ENCODE measurements at regions not wholly inside any gene's neighbourhood (a gene's known extent, or its start where the extent isn't known, plus 50 kb on each side); places are given as distances from the start of the nearest gene placed in this dataset.

DNA sequence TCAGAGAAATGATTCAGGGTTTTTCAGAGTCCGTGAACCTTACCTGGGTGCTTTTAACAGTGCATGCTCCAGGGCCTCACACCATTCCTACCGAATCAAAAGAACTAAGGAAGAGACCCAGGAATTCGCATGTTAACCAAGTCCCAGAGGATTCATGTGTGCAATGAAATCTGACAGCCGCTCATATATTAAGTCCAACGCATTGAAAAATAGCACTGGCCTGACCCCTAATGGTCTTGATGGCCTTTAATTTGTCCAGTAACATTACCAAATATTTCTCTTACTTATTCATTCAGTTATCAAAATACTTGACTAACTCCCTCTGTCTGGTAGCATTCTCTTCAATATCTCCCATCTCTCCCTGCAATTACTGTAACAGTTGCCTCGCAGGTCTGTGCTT lies 55.0 kb upstream of the MARCHF11 start:
- no peak overlapping the region for H2AK5ac ChIP-seq (ENCODE audit: low read depth, low read length)
- H3K4me3 ChIP-seq (ENCODE audit: low read length in 2 of 2), result no peak overlapping the region
- no peak overlapping the region for H2AFZ ChIP-seq (ENCODE audit: low read length)
- no peak overlapping the region for H3K9ac ChIP-seq (ENCODE audit: low read depth, low read length, poor library complexity)
- no peak overlapping the region for H3K4me2 ChIP-seq (ENCODE audit: insufficient read depth, low read length, poor library complexity, severe bottlenecking)
- H3K79me1 ChIP-seq (ENCODE audit: low read depth, low read length), result no peaks in the 10 kb centered on the region
- H3K23ac ChIP-seq (ENCODE audit: low read depth, low read length, poor library complexity), result no peak overlapping the region
- no peaks in the 10 kb centered on the region for H3K36me3 ChIP-seq (replicated peaks in 1 of 2; ENCODE audit: control insufficient read depth in 2 of 2, insufficient read depth in 2 of 2, low read length in 2 of 2)
- no peak overlapping the region for H4K8ac ChIP-seq (ENCODE audit: low read depth, low read length)
- H2BK120ac ChIP-seq (ENCODE audit: low read depth, low read length), result no peak overlapping the region
- H3K14ac ChIP-seq (ENCODE audit: low read length), result no peak overlapping the region
- H2BK12ac ChIP-seq (ENCODE audit: low read length), result no peak overlapping the region
- no peak overlapping the region for H3K18ac ChIP-seq (ENCODE audit: low read length)
- no CpG with 5 or more reads among the region's 6 CpGs for WGBS, 2 donors (ENCODE audit: extremely low coverage in 2 of 2, insufficient read length in 2 of 2, insufficient replicate concordance in 1 of 2)
- no peak overlapping the region for H2BK5ac ChIP-seq (ENCODE audit: low read length)
- H3K9me3 ChIP-seq (replicated peaks in 1 of 2; ENCODE audit: control insufficient read depth in 2 of 2, insufficient read depth in 1 of 2, low read depth in 1 of 2, low read length in 2 of 2), result no peaks in the 10 kb centered on the region
- no peak overlapping the region for H3K27ac ChIP-seq (replicated peaks; ENCODE audit: low read length)
- no peaks in the 10 kb centered on the region for H3K4me1 ChIP-seq (ENCODE audit: control insufficient read depth in 2 of 2, insufficient read depth in 1 of 2, low read depth in 1 of 2, low read length in 2 of 2)
- no peak for DNase-seq (ENCODE audit: low spot score)
- no peak overlapping the region for H3K4ac ChIP-seq (ENCODE audit: low read length)
- no peak overlapping the region for H2BK15ac ChIP-seq (ENCODE audit: low read length)
- H4K91ac ChIP-seq (ENCODE audit: low read depth, low read length, poor library complexity), result no peak overlapping the region
- H3K27me3 ChIP-seq (ENCODE audit: control insufficient read depth in 3 of 3, insufficient read depth in 3 of 3, low read depth in 1 of 3, low read length in 3 of 3), result no peaks in the 10 kb centered on the region

DNA sequence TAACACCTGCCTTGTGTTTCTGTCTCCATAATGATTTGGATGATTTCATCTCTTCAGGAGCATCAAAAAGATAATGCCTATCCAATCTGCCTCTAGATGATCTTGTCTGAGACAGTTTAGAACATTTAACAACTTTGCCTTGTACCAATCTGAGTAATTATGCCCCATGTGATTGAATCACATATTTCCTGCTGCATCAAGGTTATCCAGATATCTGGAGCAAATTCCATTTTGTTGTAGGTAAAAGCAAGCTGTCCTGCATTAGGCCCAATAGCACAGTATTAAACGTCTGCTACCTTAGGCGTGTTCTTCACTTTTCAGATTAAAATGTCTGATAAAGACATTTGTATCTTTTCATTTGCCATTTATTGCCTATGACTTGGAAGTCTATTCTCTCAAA lies 54.1 kb upstream of the MARCHF11 start:
- Histone ChIP-seq H3K14ac (ENCODE audit: low read length) (no peak overlapping the region), H3K79me1 (ENCODE audit: low read depth, low read length) (no peaks in the 10 kb centered on the region), H3K27me3 (ENCODE audit: control insufficient read depth in 3 of 3, insufficient read depth in 3 of 3, low read depth in 1 of 3, low read length in 3 of 3) (no peaks in the 10 kb centered on the region), H2BK12ac (ENCODE audit: low read length) (no peak overlapping the region), H3K4me3 (ENCODE audit: low read length in 2 of 2) (no peak overlapping the region), H2BK120ac (ENCODE audit: low read depth, low read length) (no peak overlapping the region), H2BK5ac (ENCODE audit: low read length) (no peak overlapping the region), H2AK5ac (ENCODE audit: low read depth, low read length) (no peak overlapping the region), H2BK15ac (ENCODE audit: low read length) (no peak overlapping the region), H3K4ac (ENCODE audit: low read length) (no peak overlapping the region), H3K18ac (ENCODE audit: low read length) (no peak overlapping the region), H3K9ac (ENCODE audit: low read depth, low read length, poor library complexity) (no peak overlapping the region), H3K36me3 (replicated peaks in 1 of 2; ENCODE audit: control insufficient read depth in 2 of 2, insufficient read depth in 2 of 2, low read length in 2 of 2) (no peaks in the 10 kb centered on the region), H3K23ac (ENCODE audit: low read depth, low read length, poor library complexity) (no peak overlapping the region), H3K4me1 (ENCODE audit: control insufficient read depth in 2 of 2, insufficient read depth in 1 of 2, low read depth in 1 of 2, low read length in 2 of 2) (no peaks in the 10 kb centered on the region), H2AFZ (ENCODE audit: low read length) (no peak overlapping the region), H3K4me2 (ENCODE audit: insufficient read depth, low read length, poor library complexity, severe bottlenecking) (no peak overlapping the region), H3K9me3 (replicated peaks in 1 of 2; ENCODE audit: control insufficient read depth in 2 of 2, insufficient read depth in 1 of 2, low read depth in 1 of 2, low read length in 2 of 2) (no peaks in the 10 kb centered on the region), H4K91ac (ENCODE audit: low read depth, low read length, poor library complexity) (no peak overlapping the region), H3K27ac (replicated peaks; ENCODE audit: low read length) (no peak overlapping the region), H4K8ac (ENCODE audit: low read depth, low read length) (no peak overlapping the region)
- DNase-seq (ENCODE audit: low spot score), result no peak
- WGBS, 2 donors (ENCODE audit: extremely low coverage in 2 of 2, insufficient read length in 2 of 2, insufficient replicate concordance in 1 of 2), result no CpG with 5 or more reads among the region's 2 CpGs

DNA sequence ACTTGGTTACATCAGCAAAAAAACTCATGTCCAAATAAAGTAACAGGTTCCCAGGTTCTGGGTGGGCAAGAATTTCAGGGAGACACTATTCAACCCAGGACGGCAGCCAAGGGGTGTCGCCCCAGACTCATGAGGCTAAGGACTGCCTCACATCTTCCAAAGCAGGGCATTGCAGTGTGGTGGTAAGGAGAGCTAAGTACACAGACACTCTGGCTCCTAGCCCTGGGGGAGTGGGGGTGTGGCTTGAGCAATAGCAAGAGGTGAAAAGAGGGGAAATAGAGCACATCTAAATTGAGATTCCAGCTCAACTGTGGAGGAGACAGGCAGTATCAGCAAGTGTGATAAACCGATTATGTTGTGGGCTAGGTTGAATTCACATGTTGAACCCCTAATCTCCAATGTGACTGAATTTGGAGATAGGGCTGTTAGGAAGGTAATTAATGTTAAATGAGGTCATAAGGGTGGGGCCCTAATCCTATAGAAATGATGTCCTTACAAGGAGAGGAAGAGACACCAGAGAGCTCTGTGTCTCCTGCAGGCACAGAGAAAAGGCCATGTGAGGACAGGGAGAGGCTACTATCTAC lies 49.9 kb upstream of the MARCHF11 start:
- no peak overlapping the region for H2BK15ac ChIP-seq (ENCODE audit: low read length)
- no peak overlapping the region for H2BK5ac ChIP-seq (ENCODE audit: low read length)
- H3K14ac ChIP-seq (ENCODE audit: low read length), result no peak overlapping the region
- no peak for DNase-seq (ENCODE audit: low spot score)
- H3K18ac ChIP-seq (ENCODE audit: low read length), result no peak overlapping the region
- H2AK5ac ChIP-seq (ENCODE audit: low read depth, low read length), result no peak overlapping the region
- no peaks in the 10 kb centered on the region for H3K4me1 ChIP-seq (ENCODE audit: control insufficient read depth in 2 of 2, insufficient read depth in 1 of 2, low read depth in 1 of 2, low read length in 2 of 2)
- H3K27me3 ChIP-seq (ENCODE audit: control insufficient read depth in 3 of 3, insufficient read depth in 3 of 3, low read depth in 1 of 3, low read length in 3 of 3), result no peaks in the 10 kb centered on the region
- no peaks in the 10 kb centered on the region for H3K79me1 ChIP-seq (ENCODE audit: low read depth, low read length)
- no peaks in the 10 kb centered on the region for H3K9me3 ChIP-seq (replicated peaks in 1 of 2; ENCODE audit: control insufficient read depth in 2 of 2, insufficient read depth in 1 of 2, low read depth in 1 of 2, low read length in 2 of 2)
- no peak overlapping the region for H2AFZ ChIP-seq (ENCODE audit: low read length)
- WGBS, 2 donors (ENCODE audit: extremely low coverage in 2 of 2, insufficient read length in 2 of 2, insufficient replicate concordance in 1 of 2), result no CpG with 5 or more reads among the region's 3 CpGs
- H4K91ac ChIP-seq (ENCODE audit: low read depth, low read length, poor library complexity), result no peak overlapping the region
- H3K9ac ChIP-seq (ENCODE audit: low read depth, low read length, poor library complexity), result no peak overlapping the region
- no peak overlapping the region for H3K4me2 ChIP-seq (ENCODE audit: insufficient read depth, low read length, poor library complexity, severe bottlenecking)
- H4K8ac ChIP-seq (ENCODE audit: low read depth, low read length), result no peak overlapping the region
- H3K36me3 ChIP-seq (replicated peaks in 1 of 2; ENCODE audit: control insufficient read depth in 2 of 2, insufficient read depth in 2 of 2, low read length in 2 of 2), result no peaks in the 10 kb centered on the region
- H2BK120ac ChIP-seq (ENCODE audit: low read depth, low read length), result no peak overlapping the region
- no peak overlapping the region for H3K4me3 ChIP-seq (ENCODE audit: low read length in 2 of 2)
- no peak overlapping the region for H2BK12ac ChIP-seq (ENCODE audit: low read length)
- H3K4ac ChIP-seq (ENCODE audit: low read length), result no peak overlapping the region
- no peak overlapping the region for H3K23ac ChIP-seq (ENCODE audit: low read depth, low read length, poor library complexity)
- no peak overlapping the region for H3K27ac ChIP-seq (replicated peaks; ENCODE audit: low read length)
